Prostate gland (tissue), 2 donors: ENCODE measurements at regions not wholly inside any gene's neighbourhood (a gene's known extent, or its start where the extent isn't known, plus 50 kb on each side); places are given as distances from the start of the nearest gene placed in this dataset.

Experiments
- CTCF ChIP-seq, 4 experiments: fragments of 200-600 bp in 2 of 4; fragments of 450-650 bp in 2 of 4; sonication (generic) in 2 of 4; IDR thresholded peaks; 1 replicate in 3 of 4; 2 replicates in 1 of 4; pipeline ENCODE4 v1.5.1; 2016 to 2019; ENCODE audit warnings: antibody characterized with exemption in 4 of 4, mild to moderate bottlenecking in 2 of 4, moderate library complexity in 2 of 4
- POLR2A ChIP-seq: fragments of 450-650 bp; IDR thresholded peaks from one replicate; pipeline ENCODE4 v1.6.1; 2016; ENCODE audit warnings: antibody characterized with exemption, mild to moderate bottlenecking

- no peak for TF ChIP-seq CTCF (IDR thresholded peaks at IDR 0.05)
- TF ChIP-seq POLR2A: no peak
Observed at GRCh38 chr20:4069751-4070150, 54.4 kb upstream of the RNF24 start.
